HEK293T (cell line): ENCODE measurements at regions not wholly inside any gene's neighbourhood (a gene's known extent, or its start where the extent isn't known, plus 50 kb on each side); places are given as distances from the start of the nearest gene placed in this dataset.

ENCODE experiments used
- ARNT ChIP-seq: fragments of 450-650 bp; IDR thresholded peaks from 2 replicates; pipeline ENCODE4 v1.6.1; 2017; ENCODE audit warnings: mild to moderate bottlenecking
- CTBP1 ChIP-seq: fragments of 450-650 bp; IDR thresholded peaks from 2 replicates; pipeline ENCODE4 v1.6.1; 2016; ENCODE audit warnings: borderline replicate concordance
- ELF4 ChIP-seq: fragments of 450-650 bp; IDR thresholded peaks from 2 replicates; pipeline ENCODE4 v1.6.1; 2017; ENCODE audit warnings: antibody characterized with exemption
- FOXA1 ChIP-seq: fragments of 450-650 bp; IDR thresholded peaks from 2 replicates; pipeline ENCODE4 v1.6.1; 2016; ENCODE audit warnings: mild to moderate bottlenecking
- FOXK2 ChIP-seq: fragments of 450-650 bp; IDR thresholded peaks from 2 replicates; pipeline ENCODE4 v1.6.1; 2016; ENCODE audit warnings: mild to moderate bottlenecking
- FOXM1 ChIP-seq: fragments of 450-650 bp; IDR thresholded peaks from 2 replicates; pipeline ENCODE4 v1.6.1; 2017; ENCODE audit warnings: mild to moderate bottlenecking, borderline replicate concordance
- HDGF ChIP-seq: fragments of 450-650 bp; IDR thresholded peaks from 2 replicates; pipeline ENCODE4 v1.6.1; 2017; ENCODE audit warnings: antibody characterized with exemption, borderline replicate concordance
- LEF1 ChIP-seq: fragments of 450-650 bp; IDR thresholded peaks from 2 replicates; pipeline ENCODE4 v1.6.1; 2017; ENCODE audit warnings: mild to moderate bottlenecking, borderline replicate concordance
- NFRKB ChIP-seq: fragments of 450-650 bp; IDR thresholded peaks from 2 replicates; pipeline ENCODE4 v1.6.1; 2016; ENCODE audit warnings: mild to moderate bottlenecking, moderate library complexity
- PKNOX1 ChIP-seq: fragments of 450-650 bp; IDR thresholded peaks from 2 replicates; pipeline ENCODE4 v1.6.1; 2016
- SP1 ChIP-seq: fragments of 450-650 bp; IDR thresholded peaks from 2 replicates; pipeline ENCODE4 v1.6.1; 2017
- SUZ12 ChIP-seq: fragments of 450-650 bp; IDR thresholded peaks from 2 replicates; pipeline ENCODE4 v1.6.1; 2016; ENCODE audit warnings: mild to moderate bottlenecking
- TARDBP ChIP-seq: fragments of 450-650 bp; IDR thresholded peaks from 2 replicates; pipeline ENCODE4 v1.6.1; 2016
- ZNF384 ChIP-seq: fragments of 450-650 bp; IDR thresholded peaks from 2 replicates; pipeline ENCODE4 v1.6.1; 2016

- no peak for TF ChIP-seq FOXA1
- TF ChIP-seq FOXK2: no peak
- TF ChIP-seq ZNF384: no peak
- no peak for TF ChIP-seq SP1
- TF ChIP-seq CTBP1: no peak
- no peak for TF ChIP-seq ARNT
- no peak for TF ChIP-seq FOXM1
- TF ChIP-seq ELF4: no peak
- no peak for TF ChIP-seq NFRKB
- TF ChIP-seq HDGF: no peak
- no peak for TF ChIP-seq PKNOX1
- no peak for TF ChIP-seq TARDBP
- TF ChIP-seq SUZ12: no peak
- TF ChIP-seq LEF1: no peak
Measured at GRCh38 chr2:164198256-164198655, 423.0 kb downstream of the GRB14 start.
